Neural cell (in vitro differentiated cells): ENCODE measurements at regions not wholly inside any gene's neighbourhood (a gene's known extent, or its start where the extent isn't known, plus 50 kb on each side); places are given as distances from the start of the nearest gene placed in this dataset.

Experiments
- POLR2AphosphoS5 ChIP-seq: IDR thresholded peaks from 2 replicates; pipeline ENCODE4 v1.6.1; 2012
- TF ChIP-seq, protein P1 (sequence below): fragments of 450-650 bp; IDR thresholded peaks from 2 replicates; pipeline ENCODE4 v1.5.1; 2014; ENCODE audit warnings: antibody characterized with exemption, mild to moderate bottlenecking, moderate library complexity; ENCODE audit not compliant: poor library complexity, severe bottlenecking
- TF ChIP-seq, protein P2 (sequence below): IDR thresholded peaks from 2 replicates; pipeline ENCODE4 v1.6.1; 2012; ENCODE audit warnings: borderline replicate concordance

DNA sequence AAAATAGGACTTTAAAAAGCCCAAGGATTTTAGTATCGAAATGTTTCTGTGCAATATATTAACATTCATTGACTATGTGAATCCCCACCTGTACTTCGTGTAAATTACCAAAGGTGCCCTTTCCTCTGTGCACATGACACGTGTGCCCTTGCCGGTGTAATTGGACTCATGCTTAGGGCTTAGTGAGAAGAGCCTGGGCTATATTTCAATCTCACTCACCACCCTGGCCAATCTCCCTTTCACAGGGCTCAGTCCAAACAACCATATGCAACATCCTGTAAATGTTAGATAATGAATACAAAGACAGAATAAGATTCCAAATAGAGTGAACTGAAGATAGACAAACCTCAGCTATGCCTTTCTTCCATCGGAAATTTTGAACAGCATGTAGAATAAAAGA lies 564.3 kb downstream of the USP25 start:
- TF ChIP-seq, protein P1, sequence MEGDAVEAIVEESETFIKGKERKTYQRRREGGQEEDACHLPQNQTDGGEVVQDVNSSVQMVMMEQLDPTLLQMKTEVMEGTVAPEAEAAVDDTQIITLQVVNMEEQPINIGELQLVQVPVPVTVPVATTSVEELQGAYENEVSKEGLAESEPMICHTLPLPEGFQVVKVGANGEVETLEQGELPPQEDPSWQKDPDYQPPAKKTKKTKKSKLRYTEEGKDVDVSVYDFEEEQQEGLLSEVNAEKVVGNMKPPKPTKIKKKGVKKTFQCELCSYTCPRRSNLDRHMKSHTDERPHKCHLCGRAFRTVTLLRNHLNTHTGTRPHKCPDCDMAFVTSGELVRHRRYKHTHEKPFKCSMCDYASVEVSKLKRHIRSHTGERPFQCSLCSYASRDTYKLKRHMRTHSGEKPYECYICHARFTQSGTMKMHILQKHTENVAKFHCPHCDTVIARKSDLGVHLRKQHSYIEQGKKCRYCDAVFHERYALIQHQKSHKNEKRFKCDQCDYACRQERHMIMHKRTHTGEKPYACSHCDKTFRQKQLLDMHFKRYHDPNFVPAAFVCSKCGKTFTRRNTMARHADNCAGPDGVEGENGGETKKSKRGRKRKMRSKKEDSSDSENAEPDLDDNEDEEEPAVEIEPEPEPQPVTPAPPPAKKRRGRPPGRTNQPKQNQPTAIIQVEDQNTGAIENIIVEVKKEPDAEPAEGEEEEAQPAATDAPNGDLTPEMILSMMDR, result no peak
- TF ChIP-seq POLR2AphosphoS5, result no peak
- TF ChIP-seq, protein P2, sequence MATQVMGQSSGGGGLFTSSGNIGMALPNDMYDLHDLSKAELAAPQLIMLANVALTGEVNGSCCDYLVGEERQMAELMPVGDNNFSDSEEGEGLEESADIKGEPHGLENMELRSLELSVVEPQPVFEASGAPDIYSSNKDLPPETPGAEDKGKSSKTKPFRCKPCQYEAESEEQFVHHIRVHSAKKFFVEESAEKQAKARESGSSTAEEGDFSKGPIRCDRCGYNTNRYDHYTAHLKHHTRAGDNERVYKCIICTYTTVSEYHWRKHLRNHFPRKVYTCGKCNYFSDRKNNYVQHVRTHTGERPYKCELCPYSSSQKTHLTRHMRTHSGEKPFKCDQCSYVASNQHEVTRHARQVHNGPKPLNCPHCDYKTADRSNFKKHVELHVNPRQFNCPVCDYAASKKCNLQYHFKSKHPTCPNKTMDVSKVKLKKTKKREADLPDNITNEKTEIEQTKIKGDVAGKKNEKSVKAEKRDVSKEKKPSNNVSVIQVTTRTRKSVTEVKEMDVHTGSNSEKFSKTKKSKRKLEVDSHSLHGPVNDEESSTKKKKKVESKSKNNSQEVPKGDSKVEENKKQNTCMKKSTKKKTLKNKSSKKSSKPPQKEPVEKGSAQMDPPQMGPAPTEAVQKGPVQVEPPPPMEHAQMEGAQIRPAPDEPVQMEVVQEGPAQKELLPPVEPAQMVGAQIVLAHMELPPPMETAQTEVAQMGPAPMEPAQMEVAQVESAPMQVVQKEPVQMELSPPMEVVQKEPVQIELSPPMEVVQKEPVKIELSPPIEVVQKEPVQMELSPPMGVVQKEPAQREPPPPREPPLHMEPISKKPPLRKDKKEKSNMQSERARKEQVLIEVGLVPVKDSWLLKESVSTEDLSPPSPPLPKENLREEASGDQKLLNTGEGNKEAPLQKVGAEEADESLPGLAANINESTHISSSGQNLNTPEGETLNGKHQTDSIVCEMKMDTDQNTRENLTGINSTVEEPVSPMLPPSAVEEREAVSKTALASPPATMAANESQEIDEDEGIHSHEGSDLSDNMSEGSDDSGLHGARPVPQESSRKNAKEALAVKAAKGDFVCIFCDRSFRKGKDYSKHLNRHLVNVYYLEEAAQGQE, result no peak
